NB4 (cell line): ENCODE measurements at regions not wholly inside any gene's neighbourhood (a gene's known extent, or its start where the extent isn't known, plus 50 kb on each side); places are given as distances from the start of the nearest gene placed in this dataset.
A peak's percentile ranks its signal among the peaks of the same experiment; 100 is the strongest.

Source experiments
- DNase-seq: peaks from one replicate; pipeline ENCODE4 v3.0.0; 2010; ENCODE audit warnings: low read depth
- H3K4me3 ChIP-seq: one replicate; pipeline ENCODE4 v1.5.1; 2011; ENCODE audit warnings: mild to moderate bottlenecking, low read depth, low read length, moderate library complexity
- CTCF ChIP-seq: IDR thresholded peaks from one replicate; pipeline ENCODE4 v1.5.1; 2012; ENCODE audit warnings: low read depth, low read length
- MAX ChIP-seq: IDR thresholded peaks from 2 replicates; pipeline ENCODE4 v1.6.1; 2011; ENCODE audit warnings: low read depth, low read length
- MYC ChIP-seq: IDR thresholded peaks from 2 replicates; pipeline ENCODE4 v1.6.1; 2011; ENCODE audit warnings: low read depth, low read length
- POLR2A ChIP-seq: IDR thresholded peaks from 2 replicates; pipeline ENCODE4 v1.6.1; 2011; ENCODE audit warnings: mild to moderate bottlenecking; ENCODE audit not compliant: insufficient read length; ENCODE audit errors: extremely low read depth

- no peak overlapping the region for H3K4me3 ChIP-seq
- no peak for DNase-seq
- TF ChIP-seq POLR2A (no peak), CTCF (no peak), MAX (no peak)
Measured at GRCh38 chr18:33837191-33837590, 259.2 kb downstream of the ASXL3 start.

- no peak for DNase-seq
Measured at GRCh38 chr18:33836564-33836963, 258.5 kb downstream of the ASXL3 start.

DNA sequence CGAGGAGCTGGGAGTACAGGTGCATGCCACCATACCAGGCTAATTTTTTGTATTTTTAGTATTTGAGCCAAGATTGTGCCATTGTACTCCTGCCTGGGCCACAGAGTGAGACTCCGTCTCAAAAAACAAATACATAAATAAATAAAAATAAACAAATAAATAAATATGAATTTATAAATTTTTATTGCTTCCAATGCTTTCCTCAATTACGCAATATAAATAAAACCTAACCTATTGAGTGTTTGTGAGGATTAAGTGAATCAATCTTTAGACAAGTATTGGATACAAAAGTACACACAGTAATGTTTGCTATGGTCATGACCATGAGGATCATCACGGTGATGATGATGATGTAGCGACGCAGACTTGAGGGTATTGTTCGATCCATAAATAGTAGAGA, 257.4 kb downstream of the ASXL3 start:
- DNase-seq = no peak
- TF ChIP-seq MYC (no peak), MAX (no peak), POLR2A (no peak), CTCF (no peak)

More at GRCh38 chr18:33836564-33836963, 258.5 kb downstream of the ASXL3 start:
- TF ChIP-seq CTCF (no peak), POLR2A (no peak), MAX (no peak), MYC (no peak)
- no peak overlapping the region for H3K4me3 ChIP-seq

GRCh38 chr18:33833842-33834241, 255.8 kb downstream of the ASXL3 start:
- TF ChIP-seq POLR2A (no peak), MAX (no peak), MYC (no peak), CTCF (no peak)
- no peak overlapping the region for H3K4me3 ChIP-seq
- peak; percentile 3 for DNase-seq

More for the DNA sequence above, 257.4 kb downstream of the ASXL3 start:
- no peak overlapping the region for H3K4me3 ChIP-seq

- TF ChIP-seq MYC (no peak), POLR2A (no peak), MAX (no peak), CTCF (no peak)
- no peak overlapping the region for H3K4me3 ChIP-seq
Measured at GRCh38 chr18:33831424-33831823, 253.4 kb downstream of the ASXL3 start.

DNA sequence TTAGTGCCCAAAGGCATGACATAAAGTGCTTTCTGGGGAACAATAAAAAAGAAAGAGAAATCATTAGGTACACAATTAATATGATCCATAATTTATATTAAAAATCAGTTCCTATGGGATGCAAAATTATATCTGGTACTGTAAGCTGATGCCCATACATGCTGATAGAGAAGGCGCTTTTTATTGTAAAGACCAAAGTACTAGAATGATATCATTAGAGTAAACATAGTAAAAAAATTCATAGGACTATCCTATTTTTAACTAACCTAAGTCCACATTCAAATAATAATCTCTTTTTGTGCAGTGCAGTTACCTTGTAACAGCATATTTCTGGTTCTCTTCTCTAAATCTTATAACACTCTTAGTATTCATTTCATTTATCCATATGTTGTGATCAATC, 252.2 kb downstream of the ASXL3 start:
- DNase-seq = no peak
- TF ChIP-seq MAX (no peak), MYC (no peak), CTCF (no peak), POLR2A (no peak)
- H3K4me3 ChIP-seq = no peak overlapping the region

More at GRCh38 chr18:33831424-33831823, 253.4 kb downstream of the ASXL3 start:
- no peak for DNase-seq
